Loucy (cell line): ENCODE measurements at regions not wholly inside any gene's neighbourhood (a gene's known extent, or its start where the extent isn't known, plus 50 kb on each side); places are given as distances from the start of the nearest gene placed in this dataset.

Experiments
- H2AFZ ChIP-seq: fragments of 200-600 bp; sonication (generic); 2 replicates; pipeline ENCODE4 v1.6.0; 2016; ENCODE audit warnings: antibody characterized with exemption, mild to moderate bottlenecking, low read length, moderate library complexity
- H3F3A ChIP-seq: fragments of 200-600 bp; 2 replicates; pipeline ENCODE4 v1.6.0; 2016; ENCODE audit warnings: antibody characterized with exemption, low read depth, mild to moderate bottlenecking
- H3K27me3 ChIP-seq: fragments of 200-600 bp; sonication (generic); 2 replicates; pipeline ENCODE4 v1.6.1; 2014; ENCODE audit warnings: low read length, mild to moderate bottlenecking; ENCODE audit not compliant: insufficient read depth, poor library complexity, severe bottlenecking
- H3K36me3 ChIP-seq: fragments of 200-600 bp; sonication (generic); 2 replicates; pipeline ENCODE4 v1.6.1; 2016; ENCODE audit warnings: low read length; ENCODE audit not compliant: insufficient read depth
- H3K4me1 ChIP-seq: fragments of 200-600 bp; sonication (generic); 2 replicates; pipeline ENCODE4 v1.5.1; 2014; ENCODE audit warnings: low read length, mild to moderate bottlenecking; ENCODE audit not compliant: insufficient read depth, poor library complexity, severe bottlenecking
- H3K4me2 ChIP-seq: fragments of 200-600 bp; sonication (generic); 2 replicates; pipeline ENCODE4 v1.6.0; 2014; ENCODE audit warnings: antibody characterized with exemption, low read length, low read depth, mild to moderate bottlenecking; ENCODE audit not compliant: poor library complexity, severe bottlenecking
- H3K4me3 ChIP-seq: fragments of 200-600 bp; sonication (generic); 2 replicates; pipeline ENCODE4 v1.5.1; 2014; ENCODE audit warnings: low read length, mild to moderate bottlenecking, mixed read lengths; ENCODE audit not compliant: poor library complexity, severe bottlenecking
- H3K79me2 ChIP-seq: fragments of 200-600 bp; sonication (generic); 2 replicates; pipeline ENCODE4 v1.6.1; 2014; ENCODE audit warnings: low read length; ENCODE audit not compliant: insufficient read depth
- H3K9ac ChIP-seq: fragments of 200-600 bp; sonication (generic); 2 replicates; pipeline ENCODE4 v1.6.0; 2014; ENCODE audit warnings: mild to moderate bottlenecking, low read depth, low read length, moderate library complexity; ENCODE audit not compliant: poor library complexity, severe bottlenecking
- H3K9me2 ChIP-seq: fragments of 200-600 bp; sonication (generic); replicated peaks from 2 replicates; pipeline ENCODE4 v1.6.1; 2016; ENCODE audit warnings: low read depth, low read length, mixed read lengths
- H3K9me3 ChIP-seq: fragments of 200-600 bp; sonication (generic); 2 replicates; pipeline ENCODE4 v1.6.1; 2014; ENCODE audit warnings: mild to moderate bottlenecking, antibody characterized with exemption, low read length, low read depth; ENCODE audit not compliant: insufficient read depth
- H4K20me1 ChIP-seq: fragments of 200-600 bp; sonication (generic); 2 replicates; pipeline ENCODE4 v1.6.0; 2014; ENCODE audit warnings: antibody characterized with exemption, low read length, mild to moderate bottlenecking; ENCODE audit not compliant: insufficient read depth, poor library complexity, severe bottlenecking
- EZH2phosphoT487 ChIP-seq: fragments of 200-600 bp; IDR thresholded peaks from 2 replicates; pipeline ENCODE4 v1.6.1; 2018; ENCODE audit warnings: antibody characterized with exemption, mild to moderate bottlenecking, moderate library complexity, borderline replicate concordance
- TF ChIP-seq, protein P1 (sequence below): fragments of 200-600 bp; sonication (generic); conservative IDR thresholded peaks from 2 replicates; pipeline ENCODE4 v1.5.1; 2014; ENCODE audit warnings: mild to moderate bottlenecking, antibody characterized with exemption, low read length

DNA sequence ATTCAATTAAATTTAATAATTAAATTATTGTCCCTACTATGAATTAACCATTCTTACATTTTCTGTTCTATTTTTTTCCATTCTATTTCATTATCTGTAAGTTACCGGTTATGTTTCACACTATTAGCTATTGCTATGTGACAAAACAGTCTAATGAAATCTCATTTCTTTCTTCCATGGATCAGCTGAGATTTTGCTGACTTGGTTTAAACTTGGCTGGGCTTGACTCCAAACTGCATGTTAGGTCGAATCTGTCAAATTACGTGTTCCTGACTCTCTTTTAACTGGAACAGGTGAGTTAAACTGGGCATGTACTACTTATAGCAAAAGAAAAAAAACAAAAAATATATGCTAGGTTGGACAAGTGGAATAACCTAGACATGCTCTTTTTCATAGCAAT is 1464.4 kb downstream of the OLFM4 start:
- Histone ChIP-seq H3K9me2 (no peaks in the 10 kb centered on the region), H3K9me3 (no peaks in the 10 kb centered on the region; the same call in 1 of the 2 replicates), H3K79me2 (no peaks in the 10 kb centered on the region), H2AFZ (no peak overlapping the region), H3K27me3 (no peaks in the 10 kb centered on the region), H3K4me2 (no peak overlapping the region), H3K4me1 (no peaks in the 10 kb centered on the region), H3K36me3 (no peaks in the 10 kb centered on the region), H3K4me3 (no peak overlapping the region), H4K20me1 (no peaks in the 10 kb centered on the region), H3F3A (no peaks in the 10 kb centered on the region), H3K9ac (no peak overlapping the region)
- no peak for TF ChIP-seq EZH2phosphoT487
- TF ChIP-seq, protein P1, sequence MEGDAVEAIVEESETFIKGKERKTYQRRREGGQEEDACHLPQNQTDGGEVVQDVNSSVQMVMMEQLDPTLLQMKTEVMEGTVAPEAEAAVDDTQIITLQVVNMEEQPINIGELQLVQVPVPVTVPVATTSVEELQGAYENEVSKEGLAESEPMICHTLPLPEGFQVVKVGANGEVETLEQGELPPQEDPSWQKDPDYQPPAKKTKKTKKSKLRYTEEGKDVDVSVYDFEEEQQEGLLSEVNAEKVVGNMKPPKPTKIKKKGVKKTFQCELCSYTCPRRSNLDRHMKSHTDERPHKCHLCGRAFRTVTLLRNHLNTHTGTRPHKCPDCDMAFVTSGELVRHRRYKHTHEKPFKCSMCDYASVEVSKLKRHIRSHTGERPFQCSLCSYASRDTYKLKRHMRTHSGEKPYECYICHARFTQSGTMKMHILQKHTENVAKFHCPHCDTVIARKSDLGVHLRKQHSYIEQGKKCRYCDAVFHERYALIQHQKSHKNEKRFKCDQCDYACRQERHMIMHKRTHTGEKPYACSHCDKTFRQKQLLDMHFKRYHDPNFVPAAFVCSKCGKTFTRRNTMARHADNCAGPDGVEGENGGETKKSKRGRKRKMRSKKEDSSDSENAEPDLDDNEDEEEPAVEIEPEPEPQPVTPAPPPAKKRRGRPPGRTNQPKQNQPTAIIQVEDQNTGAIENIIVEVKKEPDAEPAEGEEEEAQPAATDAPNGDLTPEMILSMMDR: no peak

DNA sequence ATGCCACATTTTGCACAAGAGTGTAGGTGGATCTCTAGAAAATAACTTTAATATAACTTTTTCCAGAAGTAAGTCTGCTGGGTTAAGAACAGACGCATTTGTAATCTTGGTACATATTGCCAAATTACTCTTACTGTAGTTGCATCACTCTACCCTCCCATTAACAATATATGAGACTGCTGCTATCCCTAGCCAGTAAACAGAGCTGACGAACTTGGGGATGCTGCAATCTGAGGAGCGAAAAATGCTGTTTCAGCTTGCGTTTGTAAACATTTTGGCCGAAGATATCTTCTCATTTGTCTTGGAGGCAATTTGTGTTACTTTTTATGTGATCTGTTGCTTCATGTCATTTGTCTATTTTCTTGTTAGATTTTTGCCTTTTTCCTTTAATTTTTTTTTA is 1482.8 kb downstream of the OLFM4 start:
- Histone ChIP-seq H3K27me3 (no peaks in the 10 kb centered on the region), H3K4me3 (no peak overlapping the region), H3K9me3 (no peaks in the 10 kb centered on the region), H4K20me1 (no peaks in the 10 kb centered on the region), H2AFZ (no peak overlapping the region), H3F3A (no peaks in the 10 kb centered on the region), H3K9ac (no peak overlapping the region), H3K36me3 (no peaks in the 10 kb centered on the region), H3K79me2 (no peaks in the 10 kb centered on the region), H3K4me2 (no peak overlapping the region), H3K9me2 (no peaks in the 10 kb centered on the region), H3K4me1 (no peaks in the 10 kb centered on the region)
- no peak for TF ChIP-seq EZH2phosphoT487
- TF ChIP-seq, protein P1: no peak

DNA sequence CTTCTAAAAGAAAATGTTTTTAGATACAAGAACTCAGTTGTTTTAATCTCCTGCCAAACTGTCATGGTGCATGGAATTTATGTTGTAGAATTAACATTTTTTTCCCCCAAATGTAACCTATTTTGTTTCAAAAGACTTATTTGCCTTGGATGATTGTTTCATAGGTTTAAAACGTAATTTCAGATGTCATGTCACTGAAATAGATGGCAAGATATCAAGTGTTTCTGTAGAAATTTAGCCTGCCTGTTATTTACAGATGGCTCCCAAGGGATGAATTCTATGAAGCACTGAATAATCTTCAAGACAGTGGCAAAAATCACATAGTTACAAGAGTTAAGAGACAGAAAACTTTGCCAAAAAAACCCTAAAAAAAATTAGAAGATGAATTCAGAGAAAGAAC is 1484.6 kb downstream of the OLFM4 start:
- Histone ChIP-seq H3F3A (no peaks in the 10 kb centered on the region), H3K4me3 (no peak overlapping the region), H3K9ac (no peak overlapping the region), H3K9me2 (no peaks in the 10 kb centered on the region), H3K4me1 (no peaks in the 10 kb centered on the region), H3K36me3 (no peaks in the 10 kb centered on the region), H2AFZ (no peak overlapping the region), H4K20me1 (no peaks in the 10 kb centered on the region), H3K4me2 (no peak overlapping the region), H3K27me3 (no peaks in the 10 kb centered on the region), H3K79me2 (no peaks in the 10 kb centered on the region), H3K9me3 (no peaks in the 10 kb centered on the region)
- TF ChIP-seq EZH2phosphoT487: no peak
- TF ChIP-seq, protein P1: no peak
